ENCODE measurements at regions not wholly inside any gene's neighbourhood (a gene's known extent, or its start where the extent isn't known, plus 50 kb on each side); places are given as distances from the start of the nearest gene placed in this dataset.
"Not testable (repeated sequence)": the region's sequence is repeated elsewhere in the genome, so short reads cannot be mapped to it uniquely, and the experiment has no call there.

- TF ChIP-seq, protein P1, sequence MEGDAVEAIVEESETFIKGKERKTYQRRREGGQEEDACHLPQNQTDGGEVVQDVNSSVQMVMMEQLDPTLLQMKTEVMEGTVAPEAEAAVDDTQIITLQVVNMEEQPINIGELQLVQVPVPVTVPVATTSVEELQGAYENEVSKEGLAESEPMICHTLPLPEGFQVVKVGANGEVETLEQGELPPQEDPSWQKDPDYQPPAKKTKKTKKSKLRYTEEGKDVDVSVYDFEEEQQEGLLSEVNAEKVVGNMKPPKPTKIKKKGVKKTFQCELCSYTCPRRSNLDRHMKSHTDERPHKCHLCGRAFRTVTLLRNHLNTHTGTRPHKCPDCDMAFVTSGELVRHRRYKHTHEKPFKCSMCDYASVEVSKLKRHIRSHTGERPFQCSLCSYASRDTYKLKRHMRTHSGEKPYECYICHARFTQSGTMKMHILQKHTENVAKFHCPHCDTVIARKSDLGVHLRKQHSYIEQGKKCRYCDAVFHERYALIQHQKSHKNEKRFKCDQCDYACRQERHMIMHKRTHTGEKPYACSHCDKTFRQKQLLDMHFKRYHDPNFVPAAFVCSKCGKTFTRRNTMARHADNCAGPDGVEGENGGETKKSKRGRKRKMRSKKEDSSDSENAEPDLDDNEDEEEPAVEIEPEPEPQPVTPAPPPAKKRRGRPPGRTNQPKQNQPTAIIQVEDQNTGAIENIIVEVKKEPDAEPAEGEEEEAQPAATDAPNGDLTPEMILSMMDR (IDR thresholded peaks at IDR 0.05 in 8 of 11, conservative IDR thresholded peaks at IDR 0.05 in 3 of 11), result not testable (repeated sequence)
- not testable (repeated sequence) for TF ChIP-seq POLR2A, POLR2AphosphoS5 (IDR thresholded peaks at IDR 0.05)
These were observed 59.9 kb upstream of the TPTE start for GRCh38 chr21:10461445-10461844.
